Thoracic aorta (tissue), 2 donors: ENCODE measurements at regions not wholly inside any gene's neighbourhood (a gene's known extent, or its start where the extent isn't known, plus 50 kb on each side); places are given as distances from the start of the nearest gene placed in this dataset.

Experiments
- ATAC-seq: fragments of 150-250 bp; one replicate; pipeline ENCODE4 v1.8.0; 2017; ENCODE audit warnings: low read depth; ENCODE audit not compliant: insufficient number of reproducible peaks, low FRiP score
- DNase-seq: peaks from one replicate; pipeline ENCODE4 v3.0.0-alpha.2; 2020; ENCODE audit warnings: low spot score
- H3K27ac ChIP-seq, 2 donors: fragments of 200-600 bp; sonication (generic); 1 replicate in 1 of 2; 2 replicates in 1 of 2; pipeline ENCODE4 v1.5.1; 2016; ENCODE audit warnings: mild to moderate bottlenecking in 2 of 2, moderate library complexity in 2 of 2
- H3K27me3 ChIP-seq: fragments of 200-600 bp; sonication (generic); replicated peaks from 2 replicates; pipeline ENCODE4 v1.6.0; 2016; ENCODE audit warnings: mild to moderate bottlenecking; ENCODE audit not compliant: insufficient read depth
- H3K36me3 ChIP-seq: fragments of 200-600 bp; sonication (generic); one replicate; pipeline ENCODE4 v1.5.1; 2016
- H3K4me1 ChIP-seq, 2 donors: fragments of 200-600 bp; sonication (generic); 1 replicate in 1 of 2; 2 replicates in 1 of 2; pipeline versions ENCODE4 v1.5.1 to v1.6.0; 2016; ENCODE audit warnings: low read depth in 2 of 2, mild to moderate bottlenecking in 1 of 2; ENCODE audit not compliant: control insufficient read depth in 1 of 2
- H3K4me3 ChIP-seq: fragments of 200-600 bp; sonication (generic); 2 replicates; pipeline ENCODE4 v1.5.1; 2016; ENCODE audit warnings: mild to moderate bottlenecking
- H3K9me3 ChIP-seq: fragments of 200-600 bp; sonication (generic); 2 replicates; pipeline ENCODE4 v1.5.1; 2016
- CTCF ChIP-seq: fragments of 200-600 bp; sonication (generic); IDR thresholded peaks from one replicate; pipeline ENCODE4 v1.5.1; 2019; ENCODE audit warnings: antibody characterized with exemption

DNA sequence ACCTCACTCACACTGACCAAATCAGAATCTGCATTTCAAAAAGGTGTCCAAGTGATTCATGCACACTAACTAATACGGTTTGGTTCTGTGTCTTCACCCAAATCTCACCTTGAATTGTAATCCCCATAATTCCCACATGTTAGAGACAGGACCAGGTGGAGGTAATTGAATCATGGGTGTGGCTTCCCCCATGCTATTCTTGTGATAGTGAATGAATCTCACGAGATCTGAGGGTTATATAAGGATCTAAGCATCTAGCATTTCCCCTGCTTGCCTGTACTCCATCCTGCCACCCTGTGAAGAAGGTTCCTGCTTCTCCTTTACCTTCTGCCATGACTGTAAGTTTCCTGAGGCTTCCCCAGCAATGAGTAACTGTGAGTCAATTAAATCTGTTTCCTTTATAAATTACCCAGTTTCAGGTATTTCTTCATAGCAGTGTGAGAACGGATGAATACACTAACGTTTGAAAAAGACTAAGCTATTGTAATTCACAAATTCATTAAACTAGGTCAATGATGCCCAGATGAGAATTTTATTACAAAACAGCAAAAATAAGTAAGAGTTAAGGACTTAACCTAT, 759.1 kb downstream of the GALC start:
- Histone ChIP-seq H3K36me3 (no peaks in the 10 kb centered on the region), H3K4me1 (no peaks in the 10 kb centered on the region), H3K27ac (no peak overlapping the region), H3K27me3 (no peaks in the 10 kb centered on the region), H3K9me3 (no peaks in the 10 kb centered on the region), H3K4me3 (no peak overlapping the region)
- DNase-seq (no peak), ATAC-seq (no peak)
- TF ChIP-seq CTCF, result no peak

DNA sequence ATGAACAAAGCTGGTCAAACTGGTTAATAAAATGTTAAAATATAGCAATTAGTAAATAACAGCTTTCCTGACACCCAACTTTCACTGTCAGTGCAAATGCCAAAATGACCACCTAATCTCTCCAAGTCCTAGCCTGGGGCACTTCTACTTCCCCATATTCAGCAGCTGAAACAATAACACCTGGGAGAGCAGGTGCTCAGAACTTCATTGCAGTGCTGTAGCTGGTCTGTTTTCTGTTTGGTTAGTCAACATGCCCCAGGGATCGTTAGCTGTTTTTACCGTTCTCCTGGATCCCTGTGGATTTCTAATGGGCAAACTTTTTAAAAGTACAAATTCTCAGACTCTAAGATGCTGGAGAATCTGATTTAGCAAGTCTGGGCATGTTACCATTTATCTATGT, 759.7 kb downstream of the GALC start:
- H3K27me3 ChIP-seq, result no peaks in the 10 kb centered on the region
- ATAC-seq (no peak), DNase-seq (no peak)
- H3K4me1 ChIP-seq, result no peaks in the 10 kb centered on the region
- no peak overlapping the region for H3K4me3 ChIP-seq
- H3K36me3 ChIP-seq, result no peaks in the 10 kb centered on the region
- no peak overlapping the region for H3K27ac ChIP-seq
- H3K9me3 ChIP-seq, result no peaks in the 10 kb centered on the region
- no peak for TF ChIP-seq CTCF

- Histone ChIP-seq H3K9me3 (no peaks in the 10 kb centered on the region), H3K36me3 (no peaks in the 10 kb centered on the region), H3K4me3 (no peak overlapping the region), H3K4me1 (no peaks in the 10 kb centered on the region), H3K27me3 (no peaks in the 10 kb centered on the region), H3K27ac (no peak overlapping the region)
- no peak for DNase-seq
- ATAC-seq, result no peak
- no peak for TF ChIP-seq CTCF
Observed at GRCh38 chr14:87231336-87232026, 761.5 kb downstream of the GALC start.

DNA sequence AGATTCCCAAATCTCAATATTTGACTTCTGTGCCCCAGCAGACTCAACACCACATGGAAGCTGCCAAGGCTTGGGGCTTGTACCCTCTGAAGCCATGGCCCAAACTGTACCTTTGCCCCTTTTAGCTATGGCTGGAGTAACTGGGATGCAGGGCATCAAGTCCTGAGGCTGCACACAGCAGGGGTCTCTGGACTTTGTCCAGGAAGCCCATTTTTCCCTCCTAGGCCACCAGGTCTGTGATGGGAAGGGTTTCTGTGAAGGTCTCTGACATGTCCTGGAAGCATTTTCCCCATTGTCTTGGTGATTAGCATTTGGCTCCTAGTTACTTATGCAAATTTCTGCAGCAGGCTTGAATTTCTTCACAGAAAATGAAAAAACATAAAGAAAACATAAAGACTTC, 762.3 kb downstream of the GALC start:
- TF ChIP-seq CTCF, result no peak
- H3K4me3 ChIP-seq, result no peak overlapping the region
- H3K36me3 ChIP-seq, result no peaks in the 10 kb centered on the region
- no peaks in the 10 kb centered on the region for H3K27me3 ChIP-seq
- no peak for DNase-seq
- H3K9me3 ChIP-seq, result no peaks in the 10 kb centered on the region
- ATAC-seq, result no peak
- no peaks in the 10 kb centered on the region for H3K4me1 ChIP-seq
- H3K27ac ChIP-seq, result no peak overlapping the region

DNA sequence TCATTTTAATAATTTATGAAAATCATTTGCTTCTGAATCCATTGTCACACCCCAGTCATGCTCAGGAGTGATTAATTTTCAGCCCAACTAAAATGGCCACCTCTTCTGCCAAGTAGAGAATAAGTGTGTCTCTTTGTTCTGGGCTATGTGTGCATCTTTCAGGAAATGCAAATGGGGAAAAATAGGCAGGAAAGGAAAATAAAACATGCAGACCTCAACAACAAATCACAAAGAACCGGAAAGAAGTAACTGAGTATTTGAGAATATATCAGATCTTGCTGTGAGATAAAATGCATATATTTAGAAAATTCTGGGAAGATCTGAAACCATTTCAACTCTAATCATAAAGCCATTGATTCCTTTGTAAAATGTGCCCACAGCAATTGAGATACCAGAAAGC, 763.9 kb downstream of the GALC start:
- Histone ChIP-seq H3K4me1 (no peaks in the 10 kb centered on the region), H3K27me3 (no peaks in the 10 kb centered on the region), H3K9me3 (no peaks in the 10 kb centered on the region), H3K36me3 (no peaks in the 10 kb centered on the region), H3K4me3 (no peak overlapping the region), H3K27ac (no peak overlapping the region)
- ATAC-seq, result no peak
- no peak for TF ChIP-seq CTCF
- no peak for DNase-seq
